Chondrocyte (in vitro differentiated cells): ENCODE measurements at regions not wholly inside any gene's neighbourhood (a gene's known extent, or its start where the extent isn't known, plus 50 kb on each side); places are given as distances from the start of the nearest gene placed in this dataset.

Experiments
- DNase-seq: peaks from one replicate; pipeline ENCODE4 v3.0.0; 2021; ENCODE audit warnings: mixed read lengths, low spot score
- H3K27ac Mint-ChIP-seq: one replicate; pipeline ENCODE4 v1.8.0; 2021; ENCODE audit warnings: mild to moderate bottlenecking, moderate library complexity, mixed read lengths; ENCODE audit not compliant: unreplicated experiment
- H3K27me3 Mint-ChIP-seq: 2 replicates; pipeline ENCODE4 v1.8.0; 2021; ENCODE audit warnings: low read depth, mixed read lengths
- H3K36me3 Mint-ChIP-seq: 2 replicates; pipeline ENCODE4 v1.8.0; 2021; ENCODE audit warnings: low read depth, mixed read lengths
- H3K4me1 Mint-ChIP-seq: 2 replicates; pipeline ENCODE4 v1.8.0; 2021; ENCODE audit warnings: low read depth, mild to moderate bottlenecking, mixed read lengths
- H3K4me3 Mint-ChIP-seq: one replicate; pipeline ENCODE4 v1.8.0; 2021; ENCODE audit warnings: mild to moderate bottlenecking, moderate library complexity, mixed read lengths; ENCODE audit not compliant: unreplicated experiment
- H3K9me3 Mint-ChIP-seq: 2 replicates; pipeline ENCODE4 v1.8.0; 2021; ENCODE audit warnings: low read depth, mixed read lengths
- TF ChIP-seq, protein P1 (sequence below): fragments of 200-600 bp; sonication (generic); IDR thresholded peaks from 2 replicates; pipeline ENCODE4 v1.5.0; 2021; ENCODE audit warnings: antibody characterized with exemption, mild to moderate bottlenecking, moderate library complexity

DNA sequence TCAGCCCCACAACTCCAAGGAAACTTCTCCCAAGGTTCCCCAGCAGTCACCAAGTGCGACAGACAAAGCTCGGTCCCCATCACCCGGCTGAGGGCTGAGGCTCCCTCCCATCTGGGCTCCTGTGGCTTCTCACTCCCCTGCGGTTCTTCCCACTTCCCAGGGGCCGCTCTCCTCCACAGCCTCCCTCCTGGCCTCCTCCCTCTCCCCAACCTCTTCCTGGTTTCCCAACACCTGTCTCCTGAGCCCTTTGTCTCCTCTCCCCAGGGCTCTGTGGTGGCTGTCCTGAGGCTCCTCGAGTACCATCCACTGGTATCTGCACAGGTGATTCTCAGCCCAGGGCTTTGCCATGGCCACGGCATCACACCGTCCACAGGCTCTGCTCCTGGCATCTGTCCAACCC lies 113.2 kb upstream of the NSMCE3 start:
- Mint-ChIP-seq H3K9me3 (no peaks in the 10 kb centered on the region), H3K27ac (no peak overlapping the region), H3K27me3 (no peaks in the 10 kb centered on the region), H3K36me3 (no peaks in the 10 kb centered on the region), H3K4me3 (no peak overlapping the region), H3K4me1 (no peaks in the 10 kb centered on the region)
- TF ChIP-seq, protein P1, sequence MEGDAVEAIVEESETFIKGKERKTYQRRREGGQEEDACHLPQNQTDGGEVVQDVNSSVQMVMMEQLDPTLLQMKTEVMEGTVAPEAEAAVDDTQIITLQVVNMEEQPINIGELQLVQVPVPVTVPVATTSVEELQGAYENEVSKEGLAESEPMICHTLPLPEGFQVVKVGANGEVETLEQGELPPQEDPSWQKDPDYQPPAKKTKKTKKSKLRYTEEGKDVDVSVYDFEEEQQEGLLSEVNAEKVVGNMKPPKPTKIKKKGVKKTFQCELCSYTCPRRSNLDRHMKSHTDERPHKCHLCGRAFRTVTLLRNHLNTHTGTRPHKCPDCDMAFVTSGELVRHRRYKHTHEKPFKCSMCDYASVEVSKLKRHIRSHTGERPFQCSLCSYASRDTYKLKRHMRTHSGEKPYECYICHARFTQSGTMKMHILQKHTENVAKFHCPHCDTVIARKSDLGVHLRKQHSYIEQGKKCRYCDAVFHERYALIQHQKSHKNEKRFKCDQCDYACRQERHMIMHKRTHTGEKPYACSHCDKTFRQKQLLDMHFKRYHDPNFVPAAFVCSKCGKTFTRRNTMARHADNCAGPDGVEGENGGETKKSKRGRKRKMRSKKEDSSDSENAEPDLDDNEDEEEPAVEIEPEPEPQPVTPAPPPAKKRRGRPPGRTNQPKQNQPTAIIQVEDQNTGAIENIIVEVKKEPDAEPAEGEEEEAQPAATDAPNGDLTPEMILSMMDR, result no peak
- no peak for DNase-seq

DNA sequence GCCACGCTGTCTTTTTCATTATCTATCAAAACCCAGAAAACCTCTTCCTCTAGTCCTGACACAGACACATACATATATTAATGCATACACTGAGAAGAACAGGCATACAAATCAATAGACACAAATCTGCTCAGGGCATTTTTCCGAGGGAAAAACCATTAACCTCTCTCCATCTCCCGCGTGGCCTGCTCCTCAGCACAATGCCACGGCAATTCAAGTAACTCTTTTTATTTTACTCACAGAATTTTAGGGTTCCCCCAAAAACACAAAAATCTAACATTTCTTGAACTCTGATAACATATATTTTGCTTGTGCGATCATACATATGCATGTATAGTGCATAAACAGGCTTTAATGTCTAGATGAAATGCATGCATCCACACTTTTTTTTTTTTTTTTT lies 110.8 kb upstream of the NSMCE3 start:
- DNase-seq, result no peak

DNA sequence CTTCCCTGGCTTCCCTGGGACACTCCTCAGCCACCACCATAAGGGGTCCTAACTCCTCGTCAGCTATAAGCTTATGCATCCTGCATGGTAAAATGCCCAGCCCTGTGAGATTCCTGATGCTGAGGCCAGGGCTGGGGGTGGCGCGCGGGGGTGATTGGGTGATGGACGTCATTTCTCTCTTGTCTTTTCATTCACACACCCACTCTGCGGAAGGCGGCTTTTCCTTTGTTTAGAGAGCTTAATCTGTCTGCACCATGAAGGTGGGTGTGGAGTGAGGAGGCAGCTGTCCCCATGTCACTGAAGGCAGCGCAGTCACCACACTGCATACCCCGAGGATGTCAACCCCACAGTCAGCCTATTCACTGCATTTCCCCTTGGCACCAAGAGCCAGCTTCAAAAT lies 110.0 kb upstream of the NSMCE3 start:
- no peaks in the 10 kb centered on the region for H3K36me3 Mint-ChIP-seq
- H3K4me3 Mint-ChIP-seq, result no peak overlapping the region
- H3K4me1 Mint-ChIP-seq, result no peaks in the 10 kb centered on the region
- no peak overlapping the region for H3K27ac Mint-ChIP-seq
- H3K27me3 Mint-ChIP-seq, result peaks cover 5% of the 10 kb centered on the region
- TF ChIP-seq, protein P1, result no peak
- no peaks in the 10 kb centered on the region for H3K9me3 Mint-ChIP-seq
- DNase-seq, result no peak

More for the DNA sequence above, 110.8 kb upstream of the NSMCE3 start:
- no peaks in the 10 kb centered on the region for H3K9me3 Mint-ChIP-seq
- peaks cover under 1% of the 10 kb centered on the region for H3K27me3 Mint-ChIP-seq
- TF ChIP-seq, protein P1, result no peak
- no peaks in the 10 kb centered on the region for H3K4me1 Mint-ChIP-seq
- H3K27ac Mint-ChIP-seq, result no peak overlapping the region
- H3K4me3 Mint-ChIP-seq, result no peak overlapping the region
- H3K36me3 Mint-ChIP-seq, result no peaks in the 10 kb centered on the region

DNA sequence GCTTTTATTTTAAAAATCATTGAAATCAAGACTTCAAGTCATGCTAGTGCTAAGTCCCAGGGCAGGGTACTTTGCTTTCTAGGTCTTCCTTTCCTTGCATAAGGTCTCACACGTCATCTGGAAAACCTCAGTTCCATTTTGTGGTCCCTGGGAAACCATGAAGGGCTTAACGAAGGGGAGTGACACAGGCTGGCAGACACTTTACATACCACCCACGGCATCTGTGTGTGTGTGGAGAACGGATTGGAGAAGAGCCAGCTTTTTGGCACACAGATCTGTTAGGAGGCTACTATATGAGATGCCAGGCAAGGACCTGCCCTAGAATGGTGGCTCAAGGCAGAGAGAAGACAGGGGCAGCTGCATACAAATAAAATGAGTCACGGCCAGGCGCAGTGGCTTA lies 107.5 kb upstream of the NSMCE3 start:
- TF ChIP-seq, protein P1, result no peak
- H3K27me3 Mint-ChIP-seq, result peaks cover 14% of the 10 kb centered on the region
- H3K36me3 Mint-ChIP-seq, result no peaks in the 10 kb centered on the region
- no peak for DNase-seq
- no peaks in the 10 kb centered on the region for H3K4me1 Mint-ChIP-seq
- H3K9me3 Mint-ChIP-seq, result no peaks in the 10 kb centered on the region
- H3K4me3 Mint-ChIP-seq, result no peak overlapping the region
- H3K27ac Mint-ChIP-seq, result no peak overlapping the region

DNA sequence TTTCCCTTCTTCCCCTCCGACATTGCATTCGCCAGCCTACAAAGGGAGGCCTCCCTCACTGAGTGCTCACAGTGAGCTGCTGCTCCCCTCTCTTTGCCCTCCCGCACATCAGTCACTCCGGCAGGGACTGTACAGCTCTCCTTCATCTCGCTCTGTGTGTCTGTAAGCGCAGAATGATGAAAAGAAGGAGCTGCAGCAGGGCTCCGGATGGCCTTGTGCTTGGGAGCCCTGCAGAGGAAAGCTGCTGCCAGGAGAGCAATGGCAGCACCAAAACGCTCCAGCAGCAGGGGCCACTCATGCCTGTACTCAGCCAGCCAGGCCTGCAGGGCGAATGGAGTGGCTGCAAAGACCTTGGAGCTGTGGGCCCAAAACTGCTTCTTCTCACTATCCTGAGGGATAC lies 107.0 kb upstream of the NSMCE3 start:
- no peaks in the 10 kb centered on the region for H3K36me3 Mint-ChIP-seq
- no peak overlapping the region for H3K4me3 Mint-ChIP-seq
- H3K4me1 Mint-ChIP-seq, result no peaks in the 10 kb centered on the region
- no peak for DNase-seq
- H3K27ac Mint-ChIP-seq, result no peak overlapping the region
- H3K27me3 Mint-ChIP-seq, result peaks cover 14% of the 10 kb centered on the region
- H3K9me3 Mint-ChIP-seq, result no peaks in the 10 kb centered on the region
- TF ChIP-seq, protein P1, result no peak
